HCT116 (cell line): ENCODE measurements at regions not wholly inside any gene's neighbourhood (a gene's known extent, or its start where the extent isn't known, plus 50 kb on each side); places are given as distances from the start of the nearest gene placed in this dataset.

ENCODE experiments used
- ATAC-seq: fragments of 200-7000 bp; cut with Tn5 transposase; 2 replicates; pipeline ENCODE4 v1.9.1; 2020; ENCODE audit warnings: mild to moderate bottlenecking, moderate library complexity
- BruUV-seq: library from RNA; stranded (reverse); fragments of 400-500 nt; replicated peaks from 2 replicates; lab custom pipeline; 2021; lab: Mats Ljungman, UMichigan
- CTCF ChIA-PET: fragments of 300-600 bp; sonication (Branson Sonifier 250); formaldehyde crosslinking; loops from one replicate; lab custom pipeline; 2021; ENCODE audit warnings: antibody characterized with exemption; lab: Charles Lee
- POLR2A ChIA-PET: fragments of 300-600, 350-600 bp; sonication (Branson Sonifier 250); formaldehyde crosslinking; loops from one replicate; lab custom pipeline; 2021; ENCODE audit warnings: antibody characterized with exemption; lab: Charles Lee
- RAD21 ChIA-PET, 2 experiments: fragments of 300-600 bp; sonication (Branson Sonifier 250); formaldehyde crosslinking; loops; one replicate each; lab custom pipeline; 2023; ENCODE audit warnings: low total read pairs in 2 of 2; ENCODE audit not compliant: uncharacterized antibody in 2 of 2, unreplicated experiment in 2 of 2, low non-redundant PET in 1 of 2; lab: Charles Lee
- DNase-seq: peaks from one replicate; pipeline ENCODE4 v3.0.0-alpha.2; 2010; ENCODE audit warnings: low read depth, low spot score
- H2AFZ ChIP-seq: fragments of 200-600 bp; shearing (Covaris generic), sonication (generic); 2 replicates; pipeline ENCODE4 v1.6.1; 2017; ENCODE audit warnings: low read depth, mixed run types, mixed read lengths, antibody characterized with exemption, low read length; ENCODE audit not compliant: poor library complexity, severe bottlenecking
- H3K27ac ChIP-seq: 2 replicates; pipeline ENCODE4 v1.5.1; 2012; ENCODE audit warnings: low read depth, low read length
- H3K27me3 ChIP-seq: fragments of 200-600 bp; sonication (generic); 2 replicates; pipeline ENCODE4 v1.6.1; 2016; ENCODE audit warnings: mixed run types, low read length, mixed read lengths; ENCODE audit not compliant: insufficient read depth
- H3K36me3 ChIP-seq, 2 experiments: fragments of 200-500 bp in 1 of 2; fragments of 200-600 bp in 1 of 2; sonication (Bioruptor generic) in 1 of 2; sonication (generic) in 1 of 2; 2 replicates each; pipeline versions ENCODE4 v1.5.1 to v1.6.1; 2014 to 2016; ENCODE audit warnings: low read length in 2 of 2, inconsistent platforms in 1 of 2, mixed read lengths in 1 of 2, mixed run types in 1 of 2; ENCODE audit not compliant: insufficient read depth in 2 of 2, control insufficient read depth in 1 of 2
- H3K4me1 ChIP-seq, 2 experiments: fragments of 200-600 bp in 1 of 2; sonication (generic) in 1 of 2; 2 replicates each; pipeline versions ENCODE4 v1.5.1 to v1.6.1; 2012 to 2017; ENCODE audit warnings: low read length in 2 of 2, inconsistent platforms in 1 of 2, mild to moderate bottlenecking in 1 of 2, mixed read lengths in 1 of 2, mixed run types in 1 of 2, moderate library complexity in 1 of 2; ENCODE audit not compliant: insufficient read depth in 2 of 2, control insufficient read depth in 1 of 2
- H3K4me2 ChIP-seq: fragments of 200-600 bp; sonication (generic); 2 replicates; pipeline ENCODE4 v1.6.1; 2017; ENCODE audit warnings: mixed run types, low read length, mixed read lengths
- H3K4me3 ChIP-seq, 2 experiments: fragments of 200-600 bp in 1 of 2; sonication (generic) in 1 of 2; replicated peaks in 1 of 2; 2 replicates each; pipeline ENCODE4 v1.5.1; 2011 to 2016; ENCODE audit warnings: low read length in 2 of 2, control low read depth in 1 of 2, low read depth in 1 of 2, mild to moderate bottlenecking in 1 of 2, mixed read lengths in 1 of 2, mixed run types in 1 of 2
- H3K79me2 ChIP-seq: fragments of 200-600 bp; sonication (generic); 2 replicates; pipeline ENCODE4 v1.6.1; 2017; ENCODE audit warnings: mild to moderate bottlenecking, mixed run types, low read length, moderate library complexity, mixed read lengths; ENCODE audit not compliant: insufficient read depth
- H3K9ac ChIP-seq: fragments of 200-600 bp; sonication (generic); 2 replicates; pipeline ENCODE4 v1.6.1; 2016; ENCODE audit warnings: low read length, mixed read lengths
- H3K9me2 ChIP-seq: fragments of 200-600 bp; sonication (generic), shearing (Covaris generic); 2 replicates; pipeline ENCODE4 v1.6.1; 2017; ENCODE audit warnings: mixed run types, mild to moderate bottlenecking, moderate library complexity; ENCODE audit not compliant: insufficient read depth
- H3K9me3 ChIP-seq, 2 experiments: fragments of 200-500 bp in 1 of 2; fragments of 200-600 bp in 1 of 2; sonication (Bioruptor generic) in 1 of 2; sonication (generic) in 1 of 2; 2 replicates each; pipeline ENCODE4 v1.6.1; 2014 to 2017; ENCODE audit warnings: low read length in 2 of 2, mixed read lengths in 2 of 2, inconsistent platforms in 1 of 2, low read depth in 1 of 2, mild to moderate bottlenecking in 1 of 2, mixed run types in 1 of 2, moderate library complexity in 1 of 2; ENCODE audit not compliant: control insufficient read depth in 1 of 2, insufficient read depth in 1 of 2
- H4K20me1 ChIP-seq: fragments of 200-600 bp; sonication (generic), shearing (Covaris generic); 2 replicates; pipeline ENCODE4 v1.6.1; 2017; ENCODE audit warnings: mixed run types, mild to moderate bottlenecking, moderate library complexity; ENCODE audit not compliant: insufficient read depth
- ELF1 ChIP-seq: IDR thresholded peaks from 2 replicates; pipeline ENCODE4 v1.6.1; 2012; ENCODE audit warnings: low read depth, borderline replicate concordance
- JUND ChIP-seq: IDR thresholded peaks from 2 replicates; pipeline ENCODE4 v1.6.1; 2012
- POLR2A ChIP-seq: IDR thresholded peaks from 2 replicates; pipeline ENCODE4 v1.7.0; 2011; ENCODE audit warnings: borderline replicate concordance; ENCODE audit not compliant: insufficient read depth, insufficient read length; ENCODE audit errors: extremely low read depth
- SP1 ChIP-seq: IDR thresholded peaks from 2 replicates; pipeline ENCODE4 v1.6.1; 2012; ENCODE audit warnings: low read depth
- YY1 ChIP-seq: IDR thresholded peaks from 2 replicates; pipeline ENCODE4 v1.6.1; 2011; ENCODE audit warnings: low read length, low read depth, moderate library complexity, mild to moderate bottlenecking; ENCODE audit not compliant: insufficient replicate concordance; ENCODE audit errors: extremely low read depth
- ZFX ChIP-seq: fragments of 450-650 bp; IDR thresholded peaks from 2 replicates; pipeline ENCODE4 v1.6.1; 2017
- ZNF274 ChIP-seq: fragments of 200-500 bp; sonication (Bioruptor generic); IDR thresholded peaks from 2 replicates; pipeline ENCODE4 v1.6.1; 2014; ENCODE audit warnings: mild to moderate bottlenecking, low read depth, low read length, inconsistent platforms
- intact Hi-C: fragments of 100-400 bp; cut with micrococcal nuclease; formaldehyde crosslinking; loops from 2 replicates; pipeline ENCODE4 v1.10.0; 2022
- TF ChIP-seq, protein P1 (sequence below): IDR thresholded peaks from 2 replicates; pipeline ENCODE4 v1.6.1; 2012; ENCODE audit warnings: low read depth

GRCh38 chr2:81528852-81529480 lies 1224.4 kb upstream of the LRRTM1 start:
- no peaks in the 10 kb centered on the region for H4K20me1 ChIP-seq
- ChIA-PET RAD21 (no interaction called here), POLR2A (no interaction called here), CTCF (interaction anchor here (0.7 kb wide), 1 partner anchor 1454 kb away, joined by 3 read pairs; no protein-coding TSS in a partner anchor)
- TF ChIP-seq ZNF274 (no peak), SP1 (no peak), YY1 (no peak), JUND (no peak), POLR2A (no peak), ELF1 (no peak), ZFX (no peak)
- TF ChIP-seq, protein P1, sequence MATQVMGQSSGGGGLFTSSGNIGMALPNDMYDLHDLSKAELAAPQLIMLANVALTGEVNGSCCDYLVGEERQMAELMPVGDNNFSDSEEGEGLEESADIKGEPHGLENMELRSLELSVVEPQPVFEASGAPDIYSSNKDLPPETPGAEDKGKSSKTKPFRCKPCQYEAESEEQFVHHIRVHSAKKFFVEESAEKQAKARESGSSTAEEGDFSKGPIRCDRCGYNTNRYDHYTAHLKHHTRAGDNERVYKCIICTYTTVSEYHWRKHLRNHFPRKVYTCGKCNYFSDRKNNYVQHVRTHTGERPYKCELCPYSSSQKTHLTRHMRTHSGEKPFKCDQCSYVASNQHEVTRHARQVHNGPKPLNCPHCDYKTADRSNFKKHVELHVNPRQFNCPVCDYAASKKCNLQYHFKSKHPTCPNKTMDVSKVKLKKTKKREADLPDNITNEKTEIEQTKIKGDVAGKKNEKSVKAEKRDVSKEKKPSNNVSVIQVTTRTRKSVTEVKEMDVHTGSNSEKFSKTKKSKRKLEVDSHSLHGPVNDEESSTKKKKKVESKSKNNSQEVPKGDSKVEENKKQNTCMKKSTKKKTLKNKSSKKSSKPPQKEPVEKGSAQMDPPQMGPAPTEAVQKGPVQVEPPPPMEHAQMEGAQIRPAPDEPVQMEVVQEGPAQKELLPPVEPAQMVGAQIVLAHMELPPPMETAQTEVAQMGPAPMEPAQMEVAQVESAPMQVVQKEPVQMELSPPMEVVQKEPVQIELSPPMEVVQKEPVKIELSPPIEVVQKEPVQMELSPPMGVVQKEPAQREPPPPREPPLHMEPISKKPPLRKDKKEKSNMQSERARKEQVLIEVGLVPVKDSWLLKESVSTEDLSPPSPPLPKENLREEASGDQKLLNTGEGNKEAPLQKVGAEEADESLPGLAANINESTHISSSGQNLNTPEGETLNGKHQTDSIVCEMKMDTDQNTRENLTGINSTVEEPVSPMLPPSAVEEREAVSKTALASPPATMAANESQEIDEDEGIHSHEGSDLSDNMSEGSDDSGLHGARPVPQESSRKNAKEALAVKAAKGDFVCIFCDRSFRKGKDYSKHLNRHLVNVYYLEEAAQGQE, result no peak
- no peak overlapping the region for H3K9ac ChIP-seq
- H3K27me3 ChIP-seq, result no peaks in the 10 kb centered on the region
- H3K9me3 ChIP-seq, result no peaks in the 10 kb centered on the region
- no peak overlapping the region for H3K4me2 ChIP-seq
- H3K9me2 ChIP-seq, result no peaks in the 10 kb centered on the region
- no peak for ATAC-seq
- DNase-seq, result no peak
- H3K4me1 ChIP-seq, result no peaks in the 10 kb centered on the region
- no TSS peak for BruUV-seq
- H3K4me3 ChIP-seq, result no peak overlapping the region
- H3K27ac ChIP-seq, result no peak overlapping the region
- intact Hi-C loops, result no loop called here
- no peaks in the 10 kb centered on the region for H3K36me3 ChIP-seq
- H3K79me2 ChIP-seq, result no peaks in the 10 kb centered on the region
- H2AFZ ChIP-seq, result no peak overlapping the region
